ENCODE measurements at regions not wholly inside any gene's neighbourhood (a gene's known extent, or its start where the extent isn't known, plus 50 kb on each side); places are given as distances from the start of the nearest gene placed in this dataset.

GRCh38 chr10:69731184-69731583 lies 70.5 kb upstream of the COL13A1 start:
- TF ChIP-seq POLR2A (IDR thresholded peaks at IDR 0.05; ENCODE audit: low read depth) (no peak), CTCF (IDR thresholded peaks at IDR 0.05) (no peak), POLR2AphosphoS5 (IDR thresholded peaks at IDR 0.05) (no peak), EP300 (IDR thresholded peaks at IDR 0.05) (no peak)
